GM21786 (cell line): ENCODE measurements at regions not wholly inside any gene's neighbourhood (a gene's known extent, or its start where the extent isn't known, plus 50 kb on each side); places are given as distances from the start of the nearest gene placed in this dataset.
A peak's percentile ranks its signal among the peaks of the same experiment; 100 is the strongest.

Experiments used
- ATAC-seq: cut with Tn5 transposase; IDR thresholded peaks from one replicate; pipeline ENCODE4 v1.9.1; 2021; ENCODE audit not compliant: unreplicated experiment

GRCh38 chr6:139628270-139628669 lies 253.8 kb upstream of the CITED2 start:
- no peak for ATAC-seq

GRCh38 chr6:139627091-139627490 lies 252.6 kb upstream of the CITED2 start:
- ATAC-seq = no peak

- ATAC-seq = no peak
These were observed 251.8 kb upstream of the CITED2 start for GRCh38 chr6:139625998-139626975.

GRCh38 chr6:139625081-139625939 lies 250.9 kb upstream of the CITED2 start:
- ATAC-seq = no peak

- no peak for ATAC-seq
These were observed 248.9 kb upstream of the CITED2 start for GRCh38 chr6:139623372-139623771.

GRCh38 chr6:139613496-139613895 lies 239.0 kb upstream of the CITED2 start:
- no peak for ATAC-seq

- no peak for ATAC-seq
These were observed 237.7 kb upstream of the CITED2 start for GRCh38 chr6:139612135-139612465.

GRCh38 chr6:139611327-139612134 lies 237.1 kb upstream of the CITED2 start:
- no peak for ATAC-seq

- ATAC-seq = no peak
These were observed 234.2 kb upstream of the CITED2 start for GRCh38 chr6:139608466-139609261.

- ATAC-seq = no peak
These were observed 230.9 kb upstream of the CITED2 start for GRCh38 chr6:139605350-139605749.

GRCh38 chr6:139603581-139603980 lies 229.1 kb upstream of the CITED2 start:
- no peak for ATAC-seq

- ATAC-seq = no peak
These were observed 228.1 kb upstream of the CITED2 start for GRCh38 chr6:139602577-139602976.

GRCh38 chr6:139600919-139601475 lies 226.5 kb upstream of the CITED2 start:
- peak; percentile 98 for ATAC-seq

- ATAC-seq = peak; percentile 0
These were observed 225.9 kb upstream of the CITED2 start for GRCh38 chr6:139600343-139600742.

- ATAC-seq = no peak
These were observed 223.6 kb upstream of the CITED2 start for GRCh38 chr6:139597771-139598755.

GRCh38 chr6:139597087-139597763 lies 222.8 kb upstream of the CITED2 start:
- no peak for ATAC-seq

- no peak for ATAC-seq
These were observed 220.7 kb upstream of the CITED2 start for GRCh38 chr6:139595183-139595582.

GRCh38 chr6:139594333-139594965 lies 220.0 kb upstream of the CITED2 start:
- ATAC-seq = no peak
